ENCODE measurements at regions not wholly inside any gene's neighbourhood (a gene's known extent, or its start where the extent isn't known, plus 50 kb on each side); places are given as distances from the start of the nearest gene placed in this dataset.

- no peak for DNase-seq
These were observed 1527.7 kb upstream of the CDH8 start for GRCh38 chr16:63563819-63564505.

DNA sequence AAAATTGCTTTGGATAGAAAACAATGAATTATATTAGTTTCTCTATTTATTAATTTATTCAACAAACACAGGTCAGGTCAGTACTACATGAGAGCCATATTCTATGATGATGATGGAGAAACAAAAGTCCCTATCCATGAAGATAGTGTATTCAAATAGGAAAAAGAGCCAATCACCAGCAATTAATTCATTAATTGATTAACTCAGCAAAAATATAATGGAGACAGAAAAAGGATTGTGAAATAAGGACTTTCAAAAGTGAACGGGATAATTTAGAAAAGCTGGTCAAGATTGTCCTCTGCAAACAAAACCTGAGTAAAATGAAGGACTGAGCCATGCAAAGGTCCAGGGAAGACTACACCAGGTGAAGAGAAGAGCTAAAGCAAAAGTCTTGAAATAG is 1517.7 kb upstream of the CDH8 start:
- DNase-seq: no peak

- DNase-seq: no peak
These were observed 1503.0 kb upstream of the CDH8 start for GRCh38 chr16:63539276-63539675.

DNA sequence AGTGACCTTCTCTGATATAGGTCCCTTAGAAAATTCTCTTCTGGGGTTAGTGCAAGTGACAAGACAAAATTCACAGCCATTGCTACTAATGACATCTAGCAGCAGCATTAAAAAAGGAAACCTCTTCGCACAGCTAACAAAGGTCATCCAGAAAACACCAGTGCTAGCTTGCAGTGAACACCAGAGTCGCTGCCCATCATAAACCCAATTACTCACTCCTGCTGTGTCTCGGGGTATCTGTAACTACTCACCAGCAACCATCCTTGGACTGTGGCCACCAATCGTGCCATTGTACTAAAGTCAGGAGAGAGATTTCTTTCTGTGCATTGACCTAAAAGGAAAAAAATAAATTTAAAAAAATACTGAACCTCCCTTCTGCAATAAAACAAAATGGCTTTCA is 1494.7 kb upstream of the CDH8 start:
- no peak for DNase-seq

GRCh38 chr16:63530208-63530607 is 1494.0 kb upstream of the CDH8 start:
- DNase-seq: no peak

DNA sequence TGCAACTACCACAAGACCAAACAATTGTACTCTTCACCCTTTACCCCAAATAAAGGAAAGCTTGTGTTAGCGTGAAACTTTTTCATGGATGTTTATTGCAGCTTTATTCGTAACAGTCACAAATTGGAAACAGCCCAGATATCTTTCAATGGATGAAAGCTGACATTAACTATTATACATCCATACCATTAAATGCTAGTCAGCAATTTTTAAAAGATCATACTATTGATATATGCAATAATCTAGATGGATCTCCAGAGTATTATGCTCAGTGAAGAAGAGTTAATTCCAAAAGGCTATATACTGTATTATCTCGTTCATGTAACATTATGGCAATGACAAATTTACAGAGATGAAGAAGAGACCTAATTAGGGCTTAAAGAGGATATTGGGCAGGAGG is 1491.2 kb upstream of the CDH8 start:
- DNase-seq: no peak

DNA sequence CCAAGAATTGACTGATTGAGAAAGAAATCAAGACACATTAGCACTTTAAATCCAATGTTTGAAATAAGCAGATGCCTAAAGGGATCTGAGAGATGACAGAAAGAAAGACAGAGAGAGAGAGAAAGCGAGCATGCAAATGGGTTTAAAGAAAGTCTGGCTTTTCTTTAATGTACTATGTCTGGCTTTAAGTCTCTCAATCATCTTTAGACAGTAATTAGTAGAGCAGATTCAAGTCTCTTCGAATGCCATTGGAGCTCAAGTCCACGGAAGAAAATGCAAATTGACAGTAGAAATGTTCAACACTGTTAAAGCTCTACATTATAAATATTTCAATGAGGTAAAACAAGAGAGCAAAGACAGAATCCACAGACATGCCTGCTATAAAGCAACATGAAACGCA is 1480.2 kb upstream of the CDH8 start:
- DNase-seq: no peak

- no peak for DNase-seq
These were observed 1476.7 kb upstream of the CDH8 start for GRCh38 chr16:63512910-63513309.

- no peak for DNase-seq
These were observed 1461.2 kb upstream of the CDH8 start for GRCh38 chr16:63497408-63497807.

DNA sequence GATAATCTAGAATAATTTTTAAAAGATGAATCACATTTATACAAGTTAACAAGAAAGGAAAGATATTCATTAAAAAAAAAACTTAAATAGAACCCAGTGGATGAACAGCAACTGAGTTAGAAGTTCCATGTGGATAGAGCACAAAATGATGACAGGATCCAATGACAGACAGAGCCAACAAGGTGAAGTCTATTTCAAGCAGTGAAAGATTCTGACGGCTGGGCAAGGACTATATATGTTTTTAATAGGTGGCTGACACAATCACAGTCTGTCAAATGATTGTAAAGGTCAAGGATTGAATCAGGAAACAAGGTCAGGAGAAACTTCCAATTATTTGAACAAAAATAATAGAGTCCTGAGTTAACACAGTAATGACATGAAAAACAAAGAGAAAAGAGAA is 1460.0 kb upstream of the CDH8 start:
- no peak for DNase-seq

DNA sequence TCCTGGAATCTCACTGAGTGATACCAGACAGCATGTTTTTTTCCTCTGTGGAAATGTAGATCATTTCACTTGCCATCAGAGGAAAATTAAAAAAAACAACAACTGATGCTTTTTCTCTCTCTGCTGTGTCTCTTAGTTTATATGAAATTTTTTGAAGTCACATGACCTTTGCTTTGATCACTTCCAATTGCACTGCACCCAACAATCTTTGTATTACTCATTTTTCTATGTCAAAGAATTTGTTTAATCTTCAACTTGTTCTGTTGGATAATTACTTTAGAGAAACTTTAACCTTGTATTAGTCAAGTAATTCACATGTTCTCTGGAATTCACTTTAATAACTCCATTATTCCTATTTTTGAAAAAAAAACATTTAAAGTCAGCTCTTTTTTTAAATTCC is 1452.7 kb upstream of the CDH8 start:
- no peak for DNase-seq

DNA sequence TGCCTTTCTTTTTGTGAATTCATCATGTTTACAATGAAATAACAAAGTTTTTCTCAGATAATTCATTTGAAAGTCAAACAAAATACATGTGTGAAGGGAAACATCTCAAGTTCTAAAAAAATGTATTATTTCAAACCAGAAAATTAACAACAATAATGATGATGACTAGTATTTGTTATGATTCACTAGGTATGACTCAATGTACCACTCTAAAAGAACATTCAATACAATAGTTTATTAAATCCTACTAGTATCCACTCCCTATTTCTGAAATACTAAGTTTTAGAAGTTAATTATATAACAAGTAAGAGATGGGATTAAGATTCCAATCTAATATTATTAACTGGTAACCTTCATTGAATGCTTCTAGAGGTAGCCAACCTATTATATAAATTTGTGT is 1444.8 kb upstream of the CDH8 start:
- DNase-seq: no peak

- no peak for DNase-seq
These were observed 1437.5 kb upstream of the CDH8 start for GRCh38 chr16:63473725-63474124.

DNA sequence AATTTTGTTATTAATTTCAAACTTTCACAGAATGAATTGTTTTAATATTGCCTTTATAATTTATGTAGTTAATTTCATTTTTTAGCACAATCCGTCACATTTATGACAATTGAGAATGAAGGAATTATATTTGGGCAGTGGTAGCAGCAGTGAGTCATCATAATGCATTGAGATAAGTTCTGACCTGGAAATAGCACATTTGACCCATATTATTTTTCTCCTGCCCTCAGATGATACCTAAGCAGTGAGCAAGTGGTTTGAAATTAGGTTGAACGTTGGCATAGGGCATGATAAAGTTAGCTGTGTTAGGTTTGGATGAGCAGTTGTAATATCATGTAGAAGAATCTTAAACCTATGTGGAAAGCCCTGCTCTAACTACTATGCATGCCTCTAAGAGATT is 1431.3 kb upstream of the CDH8 start:
- no peak for DNase-seq

- no peak for DNase-seq
These were observed 1426.1 kb upstream of the CDH8 start for GRCh38 chr16:63462316-63462715.

DNA sequence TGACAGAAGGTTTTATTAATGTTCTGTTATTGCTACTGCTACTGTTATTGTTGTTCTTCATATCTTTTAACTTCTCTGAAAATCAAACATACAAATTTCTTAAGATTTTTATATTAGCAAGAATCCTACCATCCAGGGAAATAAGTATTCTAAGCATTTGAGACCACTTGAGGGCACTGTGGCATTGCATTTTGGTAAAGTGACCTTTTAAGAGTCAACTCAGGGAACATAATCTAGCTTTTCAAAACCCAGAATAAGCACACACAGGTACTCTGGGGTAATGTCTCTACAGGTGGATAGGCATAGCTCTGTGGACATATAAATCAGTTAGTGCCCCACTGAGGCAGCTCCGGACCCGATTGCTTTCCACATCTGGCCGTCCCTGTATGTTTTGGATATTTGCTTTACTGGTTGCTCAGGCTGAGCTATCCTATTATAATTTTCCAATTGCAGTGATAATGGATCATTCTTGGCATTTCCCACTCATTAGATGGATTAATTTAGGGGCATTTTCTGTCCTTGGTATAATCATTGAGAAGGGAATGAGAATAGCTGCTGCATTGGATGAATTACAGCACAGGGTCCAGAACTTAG is 1425.1 kb upstream of the CDH8 start:
- DNase-seq: no peak

DNA sequence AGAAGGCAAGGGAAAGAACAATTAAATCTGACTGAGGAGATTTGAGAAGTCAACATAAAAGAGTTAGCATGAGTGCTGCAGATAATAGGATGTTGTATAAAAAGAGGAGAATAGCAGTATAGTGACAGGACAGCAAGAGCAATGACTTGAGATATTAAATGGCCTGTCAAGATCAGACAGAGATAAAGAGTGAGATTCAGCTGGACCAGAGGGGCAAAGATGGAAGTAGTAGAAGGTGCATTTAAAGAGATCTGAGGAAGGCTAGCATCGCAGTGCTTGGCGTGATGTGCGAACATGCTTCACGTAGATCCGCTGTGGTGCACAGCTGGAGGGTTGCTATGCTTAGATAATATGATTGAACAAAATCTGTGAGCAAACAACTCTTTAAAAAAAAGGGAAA is 1422.6 kb upstream of the CDH8 start:
- no peak for DNase-seq

DNA sequence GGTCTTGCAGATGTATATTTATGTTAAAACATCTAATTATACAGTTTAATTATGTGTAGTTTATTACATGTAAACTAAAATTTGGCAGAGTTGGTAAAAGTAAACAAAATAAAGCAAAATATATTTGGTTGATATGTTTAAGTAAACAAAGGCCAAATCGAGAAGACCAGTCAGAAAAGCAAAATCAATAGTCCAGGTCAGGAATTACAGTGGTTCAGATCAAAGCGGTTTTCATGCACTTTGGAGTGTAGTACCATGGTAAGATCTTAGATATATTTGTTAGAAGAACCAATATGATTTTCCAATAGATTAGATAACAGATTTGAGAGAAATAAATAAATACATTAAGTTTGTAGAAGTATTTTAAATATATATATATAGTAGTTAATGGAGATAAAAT is 1421.6 kb upstream of the CDH8 start:
- DNase-seq: no peak

- no peak for DNase-seq
These were observed 1417.0 kb upstream of the CDH8 start for GRCh38 chr16:63453261-63453660.

- DNase-seq: no peak
These were observed 1410.9 kb upstream of the CDH8 start for GRCh38 chr16:63447121-63447520.

DNA sequence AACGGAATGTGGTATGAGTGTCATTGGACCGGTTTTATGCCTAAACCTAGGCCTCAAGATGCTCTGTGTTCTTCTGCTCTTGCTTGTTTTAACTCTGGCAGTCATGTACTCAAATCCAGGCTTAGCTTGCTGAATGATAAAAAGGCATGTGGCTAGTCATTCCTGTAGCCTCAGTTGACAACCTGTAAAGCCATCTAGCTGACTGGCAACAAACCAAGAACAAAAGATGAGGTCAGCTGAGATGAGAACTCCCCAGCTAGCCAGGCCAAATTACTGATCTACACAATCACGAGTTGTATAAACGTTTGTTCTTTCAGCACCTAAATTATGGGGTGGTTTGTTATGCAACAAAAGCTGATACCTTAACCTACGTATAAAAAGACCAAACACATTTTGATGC is 1406.0 kb upstream of the CDH8 start:
- no peak for DNase-seq

DNA sequence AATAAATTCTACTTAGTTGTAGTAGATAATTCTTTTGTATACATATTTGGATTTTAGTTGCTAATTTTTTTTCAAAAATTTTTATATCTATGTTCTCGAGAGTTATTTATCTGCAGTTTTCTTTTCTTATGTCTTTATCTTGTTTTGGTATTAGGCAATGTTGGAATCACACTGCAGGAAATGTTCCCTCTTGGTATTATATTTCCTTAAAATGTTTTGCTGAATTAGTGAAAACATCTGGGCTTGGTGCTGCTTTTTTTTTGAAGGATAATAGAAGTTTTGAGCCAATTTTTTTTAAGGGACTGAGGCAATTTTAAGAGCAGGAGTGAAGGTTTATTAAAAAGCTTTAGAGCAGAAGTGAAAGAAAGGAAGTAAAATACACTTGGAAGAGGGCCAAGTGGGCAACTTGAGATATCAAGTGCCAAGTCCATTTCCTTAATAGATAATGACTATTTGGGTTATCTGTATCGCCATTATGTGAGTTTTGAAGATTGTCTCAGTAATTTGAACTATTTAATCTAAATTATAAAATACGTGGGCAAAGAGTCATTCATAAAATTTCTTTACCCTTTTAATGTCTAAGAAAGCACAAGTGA is 1390.1 kb upstream of the CDH8 start:
- DNase-seq: no peak

DNA sequence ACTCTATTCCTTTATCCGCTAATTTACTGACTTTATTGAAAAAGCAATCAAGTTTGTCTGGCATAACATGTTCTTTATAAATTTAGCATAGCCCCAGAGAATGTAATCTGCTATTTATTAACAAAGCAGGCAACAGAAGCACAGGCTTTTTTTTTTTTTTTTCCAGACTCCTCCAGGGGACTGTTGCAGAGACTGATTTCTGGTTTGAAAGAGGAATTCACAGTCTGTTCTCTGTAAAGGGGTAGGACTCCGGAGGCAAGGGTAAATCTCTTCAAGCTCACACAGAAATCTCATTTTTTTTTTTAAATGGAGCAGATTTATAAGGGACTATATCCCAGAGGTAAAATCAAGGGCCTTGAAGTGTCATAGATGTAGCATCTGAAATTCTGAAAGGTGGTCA is 1386.5 kb upstream of the CDH8 start:
- no peak for DNase-seq

GRCh38 chr16:63416712-63417111 is 1380.5 kb upstream of the CDH8 start:
- DNase-seq: no peak

- DNase-seq: no peak
These were observed 1378.8 kb upstream of the CDH8 start for GRCh38 chr16:63415014-63415413.
